ENCODE measurements at regions not wholly inside any gene's neighbourhood (a gene's known extent, or its start where the extent isn't known, plus 50 kb on each side); places are given as distances from the start of the nearest gene placed in this dataset.

DNA sequence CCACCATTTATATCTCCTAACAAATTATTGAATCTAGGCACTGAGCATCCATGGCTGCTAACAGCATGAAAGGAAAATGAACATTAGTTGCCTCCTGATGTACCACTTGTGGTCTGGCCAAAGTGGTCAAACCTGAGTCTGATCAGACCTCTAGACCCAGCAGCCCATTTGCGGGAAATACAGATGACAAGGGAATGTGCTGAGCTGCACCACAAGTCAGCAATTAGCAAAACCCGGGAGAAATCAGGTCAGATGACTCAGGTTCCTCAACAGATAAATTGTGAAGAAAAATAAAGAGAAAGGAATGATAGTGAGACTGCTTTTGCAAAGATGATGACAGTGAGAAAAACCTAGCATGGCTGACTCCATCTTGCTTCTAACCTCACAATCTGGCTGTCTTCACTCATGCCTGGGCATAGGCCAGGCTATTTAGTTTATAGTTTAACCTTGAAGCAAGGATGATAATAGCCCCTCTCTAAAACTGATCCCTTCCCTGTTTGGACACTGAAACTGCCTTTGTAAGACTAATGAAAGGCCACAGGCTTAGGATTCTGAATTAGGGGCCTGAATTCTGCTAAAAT lies 142.7 kb upstream of the ASIC2 start:
- TF ChIP-seq, protein P1, sequence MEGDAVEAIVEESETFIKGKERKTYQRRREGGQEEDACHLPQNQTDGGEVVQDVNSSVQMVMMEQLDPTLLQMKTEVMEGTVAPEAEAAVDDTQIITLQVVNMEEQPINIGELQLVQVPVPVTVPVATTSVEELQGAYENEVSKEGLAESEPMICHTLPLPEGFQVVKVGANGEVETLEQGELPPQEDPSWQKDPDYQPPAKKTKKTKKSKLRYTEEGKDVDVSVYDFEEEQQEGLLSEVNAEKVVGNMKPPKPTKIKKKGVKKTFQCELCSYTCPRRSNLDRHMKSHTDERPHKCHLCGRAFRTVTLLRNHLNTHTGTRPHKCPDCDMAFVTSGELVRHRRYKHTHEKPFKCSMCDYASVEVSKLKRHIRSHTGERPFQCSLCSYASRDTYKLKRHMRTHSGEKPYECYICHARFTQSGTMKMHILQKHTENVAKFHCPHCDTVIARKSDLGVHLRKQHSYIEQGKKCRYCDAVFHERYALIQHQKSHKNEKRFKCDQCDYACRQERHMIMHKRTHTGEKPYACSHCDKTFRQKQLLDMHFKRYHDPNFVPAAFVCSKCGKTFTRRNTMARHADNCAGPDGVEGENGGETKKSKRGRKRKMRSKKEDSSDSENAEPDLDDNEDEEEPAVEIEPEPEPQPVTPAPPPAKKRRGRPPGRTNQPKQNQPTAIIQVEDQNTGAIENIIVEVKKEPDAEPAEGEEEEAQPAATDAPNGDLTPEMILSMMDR (IDR thresholded peaks at IDR 0.05): no peak
- TF ChIP-seq POLR2A (IDR thresholded peaks at IDR 0.05): no peak
